ENCODE measurements at regions not wholly inside any gene's neighbourhood (a gene's known extent, or its start where the extent isn't known, plus 50 kb on each side); places are given as distances from the start of the nearest gene placed in this dataset.

- ATAC-seq, result no peak
- TF ChIP-seq ZNF565 (CRISPR knock-in tag; conservative IDR thresholded peaks at IDR 0.05; ENCODE audit: low read depth), result no peak
- TF ChIP-seq ISL1 (CRISPR knock-in tag; IDR thresholded peaks at IDR 0.05), result no peak
- no peak for TF ChIP-seq ZFP30 (CRISPR knock-in tag; IDR thresholded peaks at IDR 0.05)
- no peak for TF ChIP-seq PATZ1 (CRISPR knock-in tag; IDR thresholded peaks at IDR 0.05; ENCODE audit: borderline replicate concordance)
- no peak for TF ChIP-seq TSHZ2 (CRISPR knock-in tag; IDR thresholded peaks at IDR 0.05)
- no peak for TF ChIP-seq ZFP3 (CRISPR knock-in tag; IDR thresholded peaks at IDR 0.05)
- TF ChIP-seq CSDC2 (CRISPR knock-in tag; IDR thresholded peaks at IDR 0.05), result no peak
- TF ChIP-seq GLIS3 (CRISPR knock-in tag; IDR thresholded peaks at IDR 0.05), result no peak
- no peak for TF ChIP-seq SNAI2 (CRISPR knock-in tag; IDR thresholded peaks at IDR 0.05)
- TF ChIP-seq, protein P1, sequence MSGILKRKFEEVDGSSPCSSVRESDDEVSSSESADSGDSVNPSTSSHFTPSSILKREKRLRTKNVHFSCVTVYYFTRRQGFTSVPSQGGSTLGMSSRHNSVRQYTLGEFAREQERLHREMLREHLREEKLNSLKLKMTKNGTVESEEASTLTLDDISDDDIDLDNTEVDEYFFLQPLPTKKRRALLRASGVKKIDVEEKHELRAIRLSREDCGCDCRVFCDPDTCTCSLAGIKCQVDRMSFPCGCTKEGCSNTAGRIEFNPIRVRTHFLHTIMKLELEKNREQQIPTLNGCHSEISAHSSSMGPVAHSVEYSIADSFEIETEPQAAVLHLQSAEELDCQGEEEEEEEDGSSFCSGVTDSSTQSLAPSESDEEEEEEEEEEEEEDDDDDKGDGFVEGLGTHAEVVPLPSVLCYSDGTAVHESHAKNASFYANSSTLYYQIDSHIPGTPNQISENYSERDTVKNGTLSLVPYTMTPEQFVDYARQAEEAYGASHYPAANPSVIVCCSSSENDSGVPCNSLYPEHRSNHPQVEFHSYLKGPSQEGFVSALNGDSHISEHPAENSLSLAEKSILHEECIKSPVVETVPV (CRISPR knock-in tag; IDR thresholded peaks at IDR 0.05), result no peak
- no peak for TF ChIP-seq ESRRG (CRISPR knock-in tag; IDR thresholded peaks at IDR 0.05)
- TF ChIP-seq, protein P2, sequence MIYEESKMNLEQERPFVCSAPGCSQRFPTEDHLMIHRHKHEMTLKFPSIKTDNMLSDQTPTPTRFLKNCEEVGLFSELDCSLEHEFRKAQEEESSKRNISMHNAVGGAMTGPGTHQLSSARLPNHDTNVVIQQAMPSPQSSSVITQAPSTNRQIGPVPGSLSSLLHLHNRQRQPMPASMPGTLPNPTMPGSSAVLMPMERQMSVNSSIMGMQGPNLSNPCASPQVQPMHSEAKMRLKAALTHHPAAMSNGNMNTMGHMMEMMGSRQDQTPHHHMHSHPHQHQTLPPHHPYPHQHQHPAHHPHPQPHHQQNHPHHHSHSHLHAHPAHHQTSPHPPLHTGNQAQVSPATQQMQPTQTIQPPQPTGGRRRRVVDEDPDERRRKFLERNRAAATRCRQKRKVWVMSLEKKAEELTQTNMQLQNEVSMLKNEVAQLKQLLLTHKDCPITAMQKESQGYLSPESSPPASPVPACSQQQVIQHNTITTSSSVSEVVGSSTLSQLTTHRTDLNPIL (CRISPR knock-in tag; IDR thresholded peaks at IDR 0.05; ENCODE audit: low read depth), result no peak
- no peak for TF ChIP-seq ZNF8 (CRISPR knock-in tag; IDR thresholded peaks at IDR 0.05)
- TF ChIP-seq BACH2 (CRISPR knock-in tag; IDR thresholded peaks at IDR 0.05; ENCODE audit: borderline replicate concordance), result no peak
- TF ChIP-seq ARNTL (CRISPR knock-in tag; IDR thresholded peaks at IDR 0.05; ENCODE audit: borderline replicate concordance, low read depth), result no peak
- no peak for TF ChIP-seq ZC3H10 (CRISPR knock-in tag; IDR thresholded peaks at IDR 0.05)
Measured at GRCh38 chr1:42005530-42005929, 86.8 kb upstream of the HIVEP3 start.

DNA sequence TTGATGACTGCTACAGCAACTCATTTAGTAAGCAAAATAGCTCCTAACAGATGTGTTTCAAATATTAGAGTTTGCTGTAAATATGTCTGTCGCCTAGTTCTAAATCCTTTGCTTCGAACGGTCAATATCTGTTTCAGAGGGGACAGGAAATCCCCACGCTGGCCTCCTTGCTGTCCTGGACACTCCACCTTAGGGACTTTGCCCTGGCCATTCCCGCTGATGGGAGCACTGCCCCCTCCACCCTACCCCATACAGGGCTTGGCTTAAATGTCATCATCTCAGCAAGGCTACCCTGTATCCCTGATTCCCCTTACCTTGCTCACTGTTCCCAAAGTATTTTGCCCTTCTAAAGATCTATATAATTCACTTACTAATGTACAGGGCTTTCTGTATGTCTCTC, 86.1 kb upstream of the HIVEP3 start:
- no peak for ATAC-seq
- TF ChIP-seq PATZ1 (CRISPR knock-in tag; IDR thresholded peaks at IDR 0.05; ENCODE audit: borderline replicate concordance), result no peak
- TF ChIP-seq TOX (CRISPR knock-in tag; IDR thresholded peaks at IDR 0.05; ENCODE audit: borderline replicate concordance), result no peak
- TF ChIP-seq ARNTL (CRISPR knock-in tag; IDR thresholded peaks at IDR 0.05; ENCODE audit: borderline replicate concordance, low read depth), result no peak
- TF ChIP-seq ZFP30 (CRISPR knock-in tag; IDR thresholded peaks at IDR 0.05), result no peak

DNA sequence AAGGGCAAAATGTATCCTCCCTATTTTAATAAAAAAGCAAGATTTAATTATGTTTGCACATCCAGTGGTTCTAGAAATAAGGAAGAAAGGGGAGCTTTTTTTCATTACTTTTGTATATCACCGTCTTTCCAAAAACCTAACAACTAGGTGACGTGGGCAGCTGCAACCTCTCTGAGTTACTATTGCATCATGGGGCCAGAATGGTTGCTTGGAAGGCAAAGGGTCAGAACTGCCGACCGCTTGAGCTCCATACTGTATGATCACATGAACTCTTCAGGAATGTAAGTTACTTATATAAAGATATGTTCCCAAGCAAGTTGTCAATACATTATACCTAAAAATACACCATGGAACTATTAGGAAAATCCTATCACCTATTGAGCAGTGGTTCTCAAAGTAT, 85.6 kb upstream of the HIVEP3 start:
- TF ChIP-seq ARNTL (CRISPR knock-in tag; IDR thresholded peaks at IDR 0.05; ENCODE audit: borderline replicate concordance, low read depth), result no peak
- TF ChIP-seq ZNF565 (CRISPR knock-in tag; conservative IDR thresholded peaks at IDR 0.05; ENCODE audit: low read depth), result no peak
- no peak for TF ChIP-seq ZNF70 (CRISPR knock-in tag; IDR thresholded peaks at IDR 0.05)
- no peak for TF ChIP-seq ZFP3 (CRISPR knock-in tag; IDR thresholded peaks at IDR 0.05)
- TF ChIP-seq TCF4 (CRISPR knock-in tag; IDR thresholded peaks at IDR 0.05; ENCODE audit: borderline replicate concordance), result no peak
- TF ChIP-seq ESRRG (CRISPR knock-in tag; IDR thresholded peaks at IDR 0.05), result no peak
- no peak for TF ChIP-seq SNAI2 (CRISPR knock-in tag; IDR thresholded peaks at IDR 0.05)
- TF ChIP-seq CSDC2 (CRISPR knock-in tag; IDR thresholded peaks at IDR 0.05), result no peak
- no peak for TF ChIP-seq ISL1 (CRISPR knock-in tag; IDR thresholded peaks at IDR 0.05)
- TF ChIP-seq OSR1 (CRISPR knock-in tag; IDR thresholded peaks at IDR 0.05), result no peak
- no peak for TF ChIP-seq GLIS3 (CRISPR knock-in tag; IDR thresholded peaks at IDR 0.05)
- TF ChIP-seq TOX (CRISPR knock-in tag; IDR thresholded peaks at IDR 0.05; ENCODE audit: borderline replicate concordance), result no peak
- TF ChIP-seq, protein P1 (CRISPR knock-in tag; IDR thresholded peaks at IDR 0.05), result no peak
- ATAC-seq, result no peak

All from SK-N-SH treated with all-trans-retinoic acid at 6 μM for 48 hours (cell line).